HepG2 (cell line): ENCODE measurements at regions not wholly inside any gene's neighbourhood (a gene's known extent, or its start where the extent isn't known, plus 50 kb on each side); places are given as distances from the start of the nearest gene placed in this dataset.

ENCODE experiments used
- EZH2 ChIP-seq: conservative IDR thresholded peaks from 2 replicates; pipeline ENCODE4 v1.6.1; 2012; ENCODE audit warnings: mild to moderate bottlenecking, low read depth, low read length, moderate library complexity
- HNRNPH1 ChIP-seq: fragments of 200-400 bp; formaldehyde crosslinking; optimal IDR thresholded peaks from 2 replicates; pipeline ENCODE3; 2017; ENCODE audit warnings: mild to moderate bottlenecking, low read depth, low read length
- IRX3 ChIP-seq: sonication (generic); formaldehyde crosslinking; IDR thresholded peaks from 2 replicates; pipeline ENCODE4 v1.8.1; 2023; ENCODE audit warnings: mild to moderate bottlenecking, low read depth, missing genetic modification reagents, borderline replicate concordance
- MAFK ChIP-seq, 2 experiments: IDR thresholded peaks in 1 of 2; conservative IDR thresholded peaks in 1 of 2; 2 replicates each; pipeline ENCODE4 v1.6.1; 2011; ENCODE audit warnings: improper control_type of control experiment in 2 of 2, low read length in 2 of 2
- SIN3A ChIP-seq: IDR thresholded peaks from 2 replicates; pipeline ENCODE4 v1.6.1; 2011; ENCODE audit warnings: low read depth, mild to moderate bottlenecking, control low read depth, low read length, borderline replicate concordance
- SMAD3 ChIP-seq: sonication (generic); formaldehyde crosslinking; IDR thresholded peaks from 2 replicates; pipeline ENCODE4 v1.4.0; 2020; ENCODE audit warnings: missing genetic modification reagents
- YY1 ChIP-seq: IDR thresholded peaks from 2 replicates; pipeline ENCODE4 v1.6.1; 2011; ENCODE audit warnings: low read length, low read depth, moderate library complexity, mild to moderate bottlenecking; ENCODE audit not compliant: insufficient read depth, insufficient replicate concordance
- ZNF572 ChIP-seq: sonication (generic); formaldehyde crosslinking; IDR thresholded peaks from 2 replicates; pipeline ENCODE4 v1.5.1; 2020; ENCODE audit warnings: mild to moderate bottlenecking, missing genetic modification reagents
- ZNF629 ChIP-seq: sonication (generic); formaldehyde crosslinking; conservative IDR thresholded peaks from 2 replicates; pipeline ENCODE4 v1.5.0; 2020; ENCODE audit warnings: missing genetic modification reagents
- TF ChIP-seq, protein P1 (sequence below): sonication (generic); formaldehyde crosslinking; IDR thresholded peaks from 2 replicates; pipeline ENCODE4 v1.5.0; 2020; ENCODE audit warnings: mild to moderate bottlenecking, missing genetic modification reagents, moderate library complexity
- TF ChIP-seq, protein P2 (sequence below): fragments of 450-650 bp; IDR thresholded peaks from 2 replicates; pipeline ENCODE4 v1.6.1; 2017; ENCODE audit warnings: mild to moderate bottlenecking
- TF ChIP-seq, protein P3 (sequence below), 2 experiments: IDR thresholded peaks; 2 replicates each; pipeline ENCODE4 v1.6.1; 2011 to 2012; ENCODE audit warnings: low read length in 2 of 2, borderline replicate concordance in 1 of 2, low read depth in 1 of 2, mild to moderate bottlenecking in 1 of 2, moderate library complexity in 1 of 2

DNA sequence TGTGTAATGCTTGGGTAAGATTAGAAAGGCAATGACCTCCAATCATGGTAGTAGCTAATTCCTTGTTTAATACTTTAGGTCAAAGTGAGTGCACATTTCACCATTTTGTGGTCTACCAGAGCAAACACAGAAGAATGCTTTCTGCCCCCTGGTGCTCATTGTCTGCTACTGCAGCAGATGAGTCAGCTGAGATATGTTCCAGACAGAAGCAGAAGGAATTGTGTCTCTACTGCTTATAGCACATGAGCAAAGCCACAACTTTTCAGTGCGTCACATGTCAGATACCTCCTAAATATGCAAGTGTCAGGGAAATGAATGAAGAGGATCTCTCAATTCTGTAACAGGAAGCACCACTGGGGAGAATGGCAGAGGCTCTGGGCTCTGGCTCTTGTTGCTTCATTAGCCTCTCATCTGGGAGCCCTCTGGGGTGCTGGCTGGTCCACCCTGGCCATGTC, 308.9 kb downstream of the ALDH8A1 start:
- TF ChIP-seq IRX3 (CRISPR knock-in tag) = no peak
- TF ChIP-seq, protein P1, sequence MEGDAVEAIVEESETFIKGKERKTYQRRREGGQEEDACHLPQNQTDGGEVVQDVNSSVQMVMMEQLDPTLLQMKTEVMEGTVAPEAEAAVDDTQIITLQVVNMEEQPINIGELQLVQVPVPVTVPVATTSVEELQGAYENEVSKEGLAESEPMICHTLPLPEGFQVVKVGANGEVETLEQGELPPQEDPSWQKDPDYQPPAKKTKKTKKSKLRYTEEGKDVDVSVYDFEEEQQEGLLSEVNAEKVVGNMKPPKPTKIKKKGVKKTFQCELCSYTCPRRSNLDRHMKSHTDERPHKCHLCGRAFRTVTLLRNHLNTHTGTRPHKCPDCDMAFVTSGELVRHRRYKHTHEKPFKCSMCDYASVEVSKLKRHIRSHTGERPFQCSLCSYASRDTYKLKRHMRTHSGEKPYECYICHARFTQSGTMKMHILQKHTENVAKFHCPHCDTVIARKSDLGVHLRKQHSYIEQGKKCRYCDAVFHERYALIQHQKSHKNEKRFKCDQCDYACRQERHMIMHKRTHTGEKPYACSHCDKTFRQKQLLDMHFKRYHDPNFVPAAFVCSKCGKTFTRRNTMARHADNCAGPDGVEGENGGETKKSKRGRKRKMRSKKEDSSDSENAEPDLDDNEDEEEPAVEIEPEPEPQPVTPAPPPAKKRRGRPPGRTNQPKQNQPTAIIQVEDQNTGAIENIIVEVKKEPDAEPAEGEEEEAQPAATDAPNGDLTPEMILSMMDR = peak; percentile 94
- TF ChIP-seq, protein P2, sequence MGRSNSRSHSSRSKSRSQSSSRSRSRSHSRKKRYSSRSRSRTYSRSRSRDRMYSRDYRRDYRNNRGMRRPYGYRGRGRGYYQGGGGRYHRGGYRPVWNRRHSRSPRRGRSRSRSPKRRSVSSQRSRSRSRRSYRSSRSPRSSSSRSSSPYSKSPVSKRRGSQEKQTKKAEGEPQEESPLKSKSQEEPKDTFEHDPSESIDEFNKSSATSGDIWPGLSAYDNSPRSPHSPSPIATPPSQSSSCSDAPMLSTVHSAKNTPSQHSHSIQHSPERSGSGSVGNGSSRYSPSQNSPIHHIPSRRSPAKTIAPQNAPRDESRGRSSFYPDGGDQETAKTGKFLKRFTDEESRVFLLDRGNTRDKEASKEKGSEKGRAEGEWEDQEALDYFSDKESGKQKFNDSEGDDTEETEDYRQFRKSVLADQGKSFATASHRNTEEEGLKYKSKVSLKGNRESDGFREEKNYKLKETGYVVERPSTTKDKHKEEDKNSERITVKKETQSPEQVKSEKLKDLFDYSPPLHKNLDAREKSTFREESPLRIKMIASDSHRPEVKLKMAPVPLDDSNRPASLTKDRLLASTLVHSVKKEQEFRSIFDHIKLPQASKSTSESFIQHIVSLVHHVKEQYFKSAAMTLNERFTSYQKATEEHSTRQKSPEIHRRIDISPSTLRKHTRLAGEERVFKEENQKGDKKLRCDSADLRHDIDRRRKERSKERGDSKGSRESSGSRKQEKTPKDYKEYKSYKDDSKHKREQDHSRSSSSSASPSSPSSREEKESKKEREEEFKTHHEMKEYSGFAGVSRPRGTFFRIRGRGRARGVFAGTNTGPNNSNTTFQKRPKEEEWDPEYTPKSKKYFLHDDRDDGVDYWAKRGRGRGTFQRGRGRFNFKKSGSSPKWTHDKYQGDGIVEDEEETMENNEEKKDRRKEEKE = no peak
- no peak for TF ChIP-seq HNRNPH1
- TF ChIP-seq EZH2 = no peak
- TF ChIP-seq ZNF629 (CRISPR knock-in tag) = no peak
- TF ChIP-seq YY1 = no peak
- TF ChIP-seq MAFK (conservative IDR thresholded peaks at IDR 0.05 in 1 of 2, IDR thresholded peaks at IDR 0.05 in 1 of 2; ENCODE audit: low read length in 2 of 2) = 0 out of 4 replicates have a peak, but pooled peaks of 1 of the 2 experiments have one; percentile 12
- TF ChIP-seq SMAD3 (CRISPR knock-in tag) = no peak
- TF ChIP-seq SIN3A = no peak
- TF ChIP-seq ZNF572 (CRISPR knock-in tag) = no peak
- TF ChIP-seq, protein P3, sequence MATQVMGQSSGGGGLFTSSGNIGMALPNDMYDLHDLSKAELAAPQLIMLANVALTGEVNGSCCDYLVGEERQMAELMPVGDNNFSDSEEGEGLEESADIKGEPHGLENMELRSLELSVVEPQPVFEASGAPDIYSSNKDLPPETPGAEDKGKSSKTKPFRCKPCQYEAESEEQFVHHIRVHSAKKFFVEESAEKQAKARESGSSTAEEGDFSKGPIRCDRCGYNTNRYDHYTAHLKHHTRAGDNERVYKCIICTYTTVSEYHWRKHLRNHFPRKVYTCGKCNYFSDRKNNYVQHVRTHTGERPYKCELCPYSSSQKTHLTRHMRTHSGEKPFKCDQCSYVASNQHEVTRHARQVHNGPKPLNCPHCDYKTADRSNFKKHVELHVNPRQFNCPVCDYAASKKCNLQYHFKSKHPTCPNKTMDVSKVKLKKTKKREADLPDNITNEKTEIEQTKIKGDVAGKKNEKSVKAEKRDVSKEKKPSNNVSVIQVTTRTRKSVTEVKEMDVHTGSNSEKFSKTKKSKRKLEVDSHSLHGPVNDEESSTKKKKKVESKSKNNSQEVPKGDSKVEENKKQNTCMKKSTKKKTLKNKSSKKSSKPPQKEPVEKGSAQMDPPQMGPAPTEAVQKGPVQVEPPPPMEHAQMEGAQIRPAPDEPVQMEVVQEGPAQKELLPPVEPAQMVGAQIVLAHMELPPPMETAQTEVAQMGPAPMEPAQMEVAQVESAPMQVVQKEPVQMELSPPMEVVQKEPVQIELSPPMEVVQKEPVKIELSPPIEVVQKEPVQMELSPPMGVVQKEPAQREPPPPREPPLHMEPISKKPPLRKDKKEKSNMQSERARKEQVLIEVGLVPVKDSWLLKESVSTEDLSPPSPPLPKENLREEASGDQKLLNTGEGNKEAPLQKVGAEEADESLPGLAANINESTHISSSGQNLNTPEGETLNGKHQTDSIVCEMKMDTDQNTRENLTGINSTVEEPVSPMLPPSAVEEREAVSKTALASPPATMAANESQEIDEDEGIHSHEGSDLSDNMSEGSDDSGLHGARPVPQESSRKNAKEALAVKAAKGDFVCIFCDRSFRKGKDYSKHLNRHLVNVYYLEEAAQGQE (IDR thresholded peaks at IDR 0.05; ENCODE audit: borderline replicate concordance in 1 of 2, low read depth in 1 of 2, low read length in 2 of 2) = no peak
